Small intestine (tissue), 7 donors: ENCODE measurements at regions not wholly inside any gene's neighbourhood (a gene's known extent, or its start where the extent isn't known, plus 50 kb on each side); places are given as distances from the start of the nearest gene placed in this dataset.

Experiments
- DNase-seq, 2 donors: peaks; one replicate each; pipeline versions ENCODE4 v3.0.0 to v3.0.0-alpha.2; 2013
- FAIRE-seq: peaks from 2 replicates; lab custom pipeline; 2012; peaks lifted over from hg19 to GRCh38; lab: Jason Lieb, UNC
- H3K27ac ChIP-seq, 3 donors: one replicate each; pipeline ENCODE4 v1.5.1; 2013; ENCODE audit warnings: low read length in 2 of 3, mild to moderate bottlenecking in 2 of 3, control low read depth in 1 of 3, inconsistent platforms in 1 of 3, low read depth in 1 of 3, moderate library complexity in 1 of 3
- H3K27me3 ChIP-seq, 3 donors: one replicate each; pipeline ENCODE4 v1.6.1; 2013; ENCODE audit warnings: low read length in 3 of 3, inconsistent platforms in 1 of 3; ENCODE audit not compliant: control insufficient read depth in 3 of 3, insufficient read depth in 3 of 3
- H3K36me3 ChIP-seq, 3 donors: one replicate each; pipeline ENCODE4 v1.6.1; 2013; ENCODE audit warnings: low read length in 3 of 3, inconsistent platforms in 1 of 3, low read depth in 1 of 3, mild to moderate bottlenecking in 1 of 3, moderate library complexity in 1 of 3; ENCODE audit not compliant: control insufficient read depth in 3 of 3, insufficient read depth in 2 of 3
- H3K4me1 ChIP-seq, 3 donors: one replicate each; pipeline ENCODE4 v1.6.1; 2013; ENCODE audit warnings: low read length in 2 of 3, inconsistent platforms in 1 of 3, low read depth in 1 of 3, mild to moderate bottlenecking in 1 of 3, moderate library complexity in 1 of 3; ENCODE audit not compliant: control insufficient read depth in 3 of 3, insufficient read depth in 2 of 3
- H3K4me3 ChIP-seq, 3 donors: one replicate each; pipeline ENCODE4 v1.5.1; 2013; ENCODE audit warnings: low read length in 3 of 3, control low read depth in 1 of 3, inconsistent platforms in 1 of 3, low read depth in 1 of 3, mild to moderate bottlenecking in 1 of 3, moderate library complexity in 1 of 3
- H3K9me3 ChIP-seq, 2 donors: one replicate each; pipeline ENCODE4 v1.6.1; 2013; ENCODE audit warnings: low read depth in 1 of 2, low read length in 1 of 2; ENCODE audit not compliant: control insufficient read depth in 2 of 2, insufficient read depth in 1 of 2
- WGBS, 3 donors: extraction: QIAGEN DNeasy Blood & Tissue Kit; methylation state at CpG; one replicate each; pipeline ENCODE4 v1.1.7; 2013; 5-methylcytosine and 5-hydroxymethylcytosine counted together
- donor health status: healthy with polysubstance abuse.
- donor health status: control.
- donor health status: control.
- donor health status: Bipolar disorder and iron deficiency.
- donor health status: healthy.

GRCh38 chr5:124948062-124948753 is 201.8 kb upstream of the ZNF608 start:
- Histone ChIP-seq H3K36me3 (no peaks in the 10 kb centered on the region), H3K27me3 (no peaks in the 10 kb centered on the region), H3K4me3 (no peak overlapping the region), H3K4me1 (peaks cover 0 to 5% (median 2%) of the 10 kb centered on the region in 3 donors), H3K9me3 (no peaks in the 10 kb centered on the region), H3K27ac (no peak overlapping the region)
- 37 to 47% (median 46%) methylated on average over 9 of the region's 9 CpGs for WGBS, 3 donors
- DNase-seq (peak; percentile 28 to 34), FAIRE-seq (no peak)

GRCh38 chr5:124948754-124949275 is 202.4 kb upstream of the ZNF608 start:
- FAIRE-seq (no peak), DNase-seq (no peak)
- Histone ChIP-seq H3K4me3 (no peak overlapping the region), H3K9me3 (no peaks in the 10 kb centered on the region), H3K27me3 (no peaks in the 10 kb centered on the region), H3K27ac (no peak overlapping the region), H3K4me1 (peaks cover 0 to 5% (median 2%) of the 10 kb centered on the region in 3 donors), H3K36me3 (no peaks in the 10 kb centered on the region)
- 43 to 56% (median 52%) methylated on average over 4 of the region's 4 CpGs for WGBS, 3 donors

DNA sequence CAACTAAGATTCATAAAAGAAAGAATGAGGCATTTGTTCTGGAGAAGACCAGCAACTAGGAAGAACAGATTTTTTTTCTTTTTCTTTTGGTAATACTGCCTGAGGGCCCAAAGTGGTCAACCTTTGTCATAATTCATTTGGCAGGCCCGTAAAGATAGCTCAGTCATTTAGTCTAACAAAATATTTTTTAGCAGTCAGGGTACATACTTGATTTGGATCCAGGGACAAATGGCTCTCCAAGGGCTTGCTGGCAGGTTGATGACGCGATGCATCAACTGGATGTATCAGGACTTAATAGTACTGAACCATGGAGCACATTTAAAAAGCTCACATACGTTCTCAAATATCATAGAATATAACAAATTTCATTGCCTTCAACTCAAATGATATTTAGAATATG is 203.4 kb upstream of the ZNF608 start:
- FAIRE-seq (no peak), DNase-seq (no peak)
- WGBS, 3 donors: 81 to 91% (median 85%) methylated on average over 4 of the region's 4 CpGs
- H3K4me3 ChIP-seq: no peak overlapping the region
- no peaks in the 10 kb centered on the region for H3K9me3 ChIP-seq
- H3K27me3 ChIP-seq: no peaks in the 10 kb centered on the region
- H3K36me3 ChIP-seq: no peaks in the 10 kb centered on the region
- H3K4me1 ChIP-seq: peaks cover 0 to 5% (median 2%) of the 10 kb centered on the region in 3 donors
- no peak overlapping the region for H3K27ac ChIP-seq

DNA sequence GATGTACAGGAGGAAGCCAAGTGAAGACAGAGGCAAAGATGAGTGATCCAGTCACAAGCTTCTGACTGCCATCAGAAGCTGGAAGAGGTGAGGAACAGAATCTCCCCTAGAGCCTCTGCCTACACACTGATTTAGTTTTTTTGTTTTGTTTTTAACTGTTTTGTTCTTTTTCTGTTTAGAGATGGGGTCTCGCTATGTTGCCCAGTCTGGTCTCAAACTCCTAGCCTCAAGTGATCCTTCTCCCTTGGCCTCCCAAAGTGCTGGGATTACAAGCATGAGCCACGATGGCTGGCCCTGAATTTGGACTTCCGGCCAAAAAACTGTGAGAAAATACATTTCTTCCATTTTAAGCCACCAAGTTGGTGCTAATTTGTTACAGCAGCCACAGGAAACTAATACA is 204.7 kb upstream of the ZNF608 start:
- H3K27ac ChIP-seq: no peak overlapping the region
- peaks cover 0 to 5% (median 2%) of the 10 kb centered on the region in 3 donors for H3K4me1 ChIP-seq
- H3K4me3 ChIP-seq: no peak overlapping the region
- DNase-seq: no peak
- no peak for FAIRE-seq
- H3K9me3 ChIP-seq: no peaks in the 10 kb centered on the region
- 94 to 97% (median 97%) methylated on average over 3 of the region's 3 CpGs for WGBS, 3 donors
- H3K27me3 ChIP-seq: no peaks in the 10 kb centered on the region
- no peaks in the 10 kb centered on the region for H3K36me3 ChIP-seq

GRCh38 chr5:124951661-124952060 is 205.2 kb upstream of the ZNF608 start:
- no peaks in the 10 kb centered on the region for H3K9me3 ChIP-seq
- H3K4me1 ChIP-seq: peaks cover 0 to 5% (median 2%) of the 10 kb centered on the region in 3 donors
- 75 to 94% (median 84%) methylated on average over 3 of the region's 3 CpGs for WGBS, 3 donors
- no peaks in the 10 kb centered on the region for H3K36me3 ChIP-seq
- FAIRE-seq: no peak
- DNase-seq: no peak
- no peaks in the 10 kb centered on the region for H3K27me3 ChIP-seq
- H3K27ac ChIP-seq: peak overlapping the region in 1 of 3 donors; percentile 45
- H3K4me3 ChIP-seq: no peak overlapping the region

GRCh38 chr5:124952079-124952478 is 205.6 kb upstream of the ZNF608 start:
- Histone ChIP-seq H3K36me3 (no peaks in the 10 kb centered on the region), H3K4me1 (peaks cover 0 to 5% (median 2%) of the 10 kb centered on the region in 3 donors), H3K4me3 (no peak overlapping the region), H3K9me3 (no peaks in the 10 kb centered on the region), H3K27ac (peak overlapping the region in 1 of 3 donors; percentile 45), H3K27me3 (no peaks in the 10 kb centered on the region)
- no peak for FAIRE-seq
- WGBS, 3 donors: 63 to 78% (median 74%) methylated on average over 7 of the region's 7 CpGs
- peak in 1 of 2 donors; percentile 65 for DNase-seq

GRCh38 chr5:124952566-124952965 is 206.1 kb upstream of the ZNF608 start:
- Histone ChIP-seq H3K4me3 (no peak overlapping the region), H3K27ac (peak overlapping the region in 1 of 3 donors; percentile 58), H3K4me1 (peaks cover 0 to 5% (median 2%) of the 10 kb centered on the region in 3 donors), H3K36me3 (no peaks in the 10 kb centered on the region), H3K27me3 (no peaks in the 10 kb centered on the region), H3K9me3 (no peaks in the 10 kb centered on the region)
- FAIRE-seq: no peak
- 70 to 83% (median 75%) methylated on average over 2 of the region's 2 CpGs for WGBS, 3 donors
- no peak for DNase-seq

DNA sequence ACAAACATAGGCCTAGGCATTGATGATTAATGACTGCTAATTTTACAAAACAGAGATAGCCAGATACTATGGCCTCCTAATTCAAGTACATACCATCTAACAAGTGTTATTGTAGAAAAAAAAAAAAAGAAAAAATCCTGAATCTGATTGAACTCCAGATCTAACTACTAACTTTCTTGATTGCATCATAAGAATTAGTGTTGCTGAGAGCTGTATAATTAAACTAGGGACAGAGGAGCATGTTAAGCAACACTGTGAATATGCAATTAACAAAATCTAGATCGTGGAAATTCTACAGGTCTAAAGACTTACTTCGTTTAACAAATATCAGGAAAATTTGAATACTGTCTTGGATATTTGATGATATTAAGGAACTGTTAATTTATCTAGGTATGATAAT is 208.3 kb upstream of the ZNF608 start:
- no peak overlapping the region for H3K27ac ChIP-seq
- H3K27me3 ChIP-seq: no peaks in the 10 kb centered on the region
- H3K4me1 ChIP-seq: no peaks in the 10 kb centered on the region
- FAIRE-seq (no peak), DNase-seq (no peak)
- no peaks in the 10 kb centered on the region for H3K9me3 ChIP-seq
- 87 to 91% (median 88%) methylated on average over 2 of the region's 2 CpGs for WGBS, 3 donors
- H3K36me3 ChIP-seq: no peaks in the 10 kb centered on the region
- H3K4me3 ChIP-seq: no peak overlapping the region
